GM18508 (cell line): ENCODE measurements at regions not wholly inside any gene's neighbourhood (a gene's known extent, or its start where the extent isn't known, plus 50 kb on each side); places are given as distances from the start of the nearest gene placed in this dataset.
"Not testable (repeated sequence)": the region's sequence is repeated elsewhere in the genome, so short reads cannot be mapped to it uniquely, and the experiment has no call there.

Experiments used
- ATAC-seq: cut with Tn5 transposase; IDR thresholded peaks from one replicate; pipeline ENCODE4 v1.9.1; 2021; ENCODE audit warnings: moderate number of reproducible peaks; ENCODE audit not compliant: insufficient read depth, unreplicated experiment

DNA sequence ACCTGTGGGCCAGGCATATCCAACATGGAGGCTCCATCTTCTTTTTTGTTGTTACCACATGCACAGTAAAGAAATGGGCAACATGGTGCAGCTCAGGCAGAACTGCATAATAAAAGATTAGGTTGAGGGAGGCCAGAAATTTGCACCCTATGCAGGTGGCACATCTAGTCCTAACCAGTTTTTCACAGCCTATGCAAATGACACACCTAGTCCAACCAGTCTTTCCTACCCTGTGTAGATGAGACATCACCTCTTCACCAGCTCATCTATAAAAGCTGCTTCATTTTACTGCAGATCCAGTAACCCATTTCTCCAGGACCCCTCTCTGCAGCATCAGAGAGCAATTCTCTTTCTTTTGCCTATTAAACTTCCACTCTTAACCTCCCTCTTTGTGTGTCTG is 411.0 kb upstream of the PCDH15 start:
- ATAC-seq: no peak

DNA sequence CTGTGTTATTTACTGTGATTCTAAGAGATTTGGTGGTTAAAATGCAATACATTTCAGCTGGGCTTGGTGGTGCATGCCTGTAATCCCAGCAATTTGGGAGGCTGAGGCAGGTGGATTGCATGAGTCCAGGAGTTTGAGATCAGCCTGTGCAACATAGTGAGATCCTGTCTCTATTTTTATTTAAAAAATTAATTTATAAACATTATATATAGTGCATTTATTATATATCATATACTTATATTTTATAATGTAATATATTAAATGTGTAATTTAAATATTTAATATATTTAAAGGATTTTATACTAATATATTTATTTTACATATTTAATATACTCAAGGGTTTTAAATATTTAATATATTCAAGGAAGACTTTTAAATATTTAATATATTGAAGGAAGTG is 402.8 kb upstream of the PCDH15 start:
- no peak for ATAC-seq

DNA sequence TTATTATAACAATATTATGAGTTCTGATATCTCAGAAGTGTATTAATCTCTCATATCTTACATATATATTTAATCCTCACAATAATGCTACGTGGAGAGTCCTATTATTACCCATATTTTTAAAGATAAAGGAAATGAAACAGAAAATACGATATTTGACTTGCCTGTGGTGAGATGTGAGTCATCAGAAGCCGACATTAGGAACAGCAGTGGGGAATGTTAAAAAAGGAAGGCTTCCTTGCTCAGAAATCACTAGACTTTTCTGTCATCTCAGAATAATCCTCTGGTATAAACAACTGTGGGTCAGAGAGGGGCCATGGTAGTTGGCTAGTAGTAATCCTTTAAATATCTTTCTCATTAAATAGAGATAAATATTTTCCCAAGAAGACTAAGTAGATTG is 402.3 kb upstream of the PCDH15 start:
- ATAC-seq: peak; percentile 47

DNA sequence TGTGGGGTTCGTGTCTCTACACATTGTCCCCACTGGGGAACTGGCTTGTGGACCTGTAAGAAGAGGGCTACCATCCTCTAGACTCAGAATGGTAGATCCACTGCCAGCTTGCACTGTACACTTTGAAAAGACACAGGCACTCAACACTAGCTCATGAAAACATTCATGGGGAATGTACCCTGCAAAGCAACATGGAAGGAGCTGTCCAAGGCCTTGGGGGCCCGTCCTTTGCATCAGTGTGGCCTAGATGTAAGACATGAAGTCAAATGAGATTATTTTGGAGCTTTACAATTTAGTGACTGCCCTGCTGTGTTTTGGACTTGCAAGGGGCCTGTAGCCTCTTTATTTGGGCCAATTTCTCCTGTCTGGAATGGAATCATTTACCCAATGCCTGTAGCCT is 399.0 kb upstream of the PCDH15 start:
- no peak for ATAC-seq

DNA sequence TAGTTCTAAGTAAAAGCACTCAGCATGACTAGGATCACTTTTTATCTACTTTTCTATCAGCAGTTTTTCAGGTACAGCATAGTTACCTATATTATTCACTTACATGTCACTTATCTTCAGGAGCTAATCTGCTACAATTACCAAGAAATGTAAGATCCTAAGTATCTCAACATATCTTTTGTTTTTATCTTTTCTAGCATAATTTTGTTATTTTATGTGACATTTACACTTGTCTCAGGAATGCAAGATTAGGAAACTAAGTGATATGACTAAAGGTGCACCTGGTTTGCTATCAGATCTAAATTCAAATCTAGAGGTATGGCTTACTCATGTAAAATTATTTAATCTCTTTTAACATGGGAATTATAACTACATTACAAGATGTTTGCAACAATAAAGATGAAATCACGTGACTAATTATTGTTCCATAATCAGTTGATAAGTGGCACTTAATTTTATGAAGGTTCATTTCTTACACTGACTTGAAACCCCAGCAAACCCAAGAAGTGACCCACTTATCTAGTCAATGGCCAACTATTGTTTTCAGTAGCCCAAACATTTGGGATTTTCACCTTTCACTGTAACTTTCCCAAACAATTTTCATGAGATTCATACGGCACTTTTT is 390.3 kb upstream of the PCDH15 start:
- no peak for ATAC-seq

DNA sequence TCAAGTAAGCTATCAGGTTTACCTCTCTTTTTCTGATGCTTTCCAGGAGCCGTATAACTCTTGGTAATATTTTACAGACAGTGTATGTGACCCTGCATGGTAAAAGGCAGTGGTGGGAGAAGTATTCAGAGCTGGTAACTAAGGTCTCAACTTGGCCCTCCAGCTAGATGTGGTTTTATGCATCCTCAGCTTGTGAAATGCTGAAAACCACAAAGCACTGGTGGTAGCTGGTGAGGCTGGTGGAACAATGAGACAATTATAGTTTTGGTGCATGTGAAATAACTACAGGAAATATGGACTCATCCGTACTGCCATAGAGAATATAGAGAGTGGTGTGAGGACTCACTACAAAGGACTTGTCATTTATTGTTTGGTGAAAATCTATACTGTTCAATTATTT is 383.0 kb upstream of the PCDH15 start:
- no peak for ATAC-seq

DNA sequence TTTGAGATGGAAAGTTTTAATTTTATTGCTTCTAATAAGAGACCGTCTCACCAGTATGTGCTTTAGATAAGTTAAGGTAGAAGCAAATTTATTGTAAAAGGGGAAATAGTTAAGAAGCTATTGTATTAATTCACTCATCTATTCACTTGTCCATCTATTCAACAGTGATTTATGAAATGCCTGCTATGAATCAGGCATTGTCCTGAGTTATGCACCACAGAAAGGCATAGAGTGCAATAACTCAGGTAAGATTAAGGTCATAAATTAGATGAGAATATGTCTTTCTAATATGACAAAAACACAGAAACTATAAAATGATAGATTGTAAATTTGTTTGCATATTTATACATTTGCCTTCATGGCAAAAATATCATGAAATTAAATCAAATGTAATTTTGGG is 379.3 kb upstream of the PCDH15 start:
- no peak for ATAC-seq

DNA sequence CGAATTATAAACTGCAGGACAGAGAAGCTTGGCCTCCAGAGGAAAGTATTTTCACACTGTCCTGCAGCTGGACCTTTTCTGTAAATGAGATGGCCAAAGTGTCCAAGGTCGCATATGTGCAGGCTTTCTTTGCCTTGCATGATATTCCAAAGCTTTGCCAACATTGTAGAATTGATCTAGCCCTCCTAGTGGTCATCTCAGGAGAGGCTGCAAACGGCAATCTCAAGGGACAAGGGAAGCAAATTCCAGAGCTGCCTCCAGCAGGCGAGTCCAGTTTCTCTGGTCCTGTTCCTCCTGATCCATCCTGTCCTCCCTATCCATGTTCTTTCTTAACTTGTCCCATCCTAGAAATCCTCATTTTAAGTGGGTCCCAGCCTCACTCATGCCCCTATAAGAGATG is 373.4 kb upstream of the PCDH15 start:
- ATAC-seq: no peak

DNA sequence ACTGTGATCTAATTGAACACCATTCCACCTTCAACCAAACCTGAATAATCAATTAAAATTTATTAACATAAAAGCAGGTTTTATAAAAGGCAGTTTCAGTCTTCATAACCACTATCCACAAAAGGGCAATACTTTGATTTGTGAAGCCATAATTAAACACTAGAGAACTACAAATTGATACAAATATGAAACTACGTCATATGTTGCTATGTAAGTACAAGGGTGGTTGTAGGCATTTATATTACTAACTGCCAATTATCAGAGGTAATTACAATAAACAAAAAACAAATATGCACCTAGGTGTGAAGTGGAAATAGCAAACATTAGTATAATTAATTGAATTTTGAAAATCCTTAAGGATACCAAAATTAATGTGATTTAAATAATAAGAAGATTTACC is 368.5 kb upstream of the PCDH15 start:
- ATAC-seq: no peak

DNA sequence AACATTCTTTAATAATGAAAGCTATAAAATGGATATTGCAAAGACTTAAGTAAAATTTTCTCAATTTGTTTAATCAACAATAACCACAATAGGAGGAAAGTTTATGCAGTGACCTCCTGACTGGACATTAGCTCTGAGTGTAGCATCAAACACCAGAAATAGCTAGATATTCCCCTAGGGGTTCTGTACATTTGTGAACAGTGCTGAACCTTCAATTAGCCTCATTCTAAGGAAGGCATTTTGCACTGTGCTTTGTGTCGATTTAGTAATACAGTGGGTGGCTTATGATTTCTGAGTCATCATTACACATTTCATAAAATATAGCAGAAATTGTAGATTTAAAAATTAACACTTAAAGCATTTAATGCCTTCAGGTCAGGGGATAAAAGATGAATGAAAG is 367.3 kb upstream of the PCDH15 start:
- ATAC-seq: no peak

DNA sequence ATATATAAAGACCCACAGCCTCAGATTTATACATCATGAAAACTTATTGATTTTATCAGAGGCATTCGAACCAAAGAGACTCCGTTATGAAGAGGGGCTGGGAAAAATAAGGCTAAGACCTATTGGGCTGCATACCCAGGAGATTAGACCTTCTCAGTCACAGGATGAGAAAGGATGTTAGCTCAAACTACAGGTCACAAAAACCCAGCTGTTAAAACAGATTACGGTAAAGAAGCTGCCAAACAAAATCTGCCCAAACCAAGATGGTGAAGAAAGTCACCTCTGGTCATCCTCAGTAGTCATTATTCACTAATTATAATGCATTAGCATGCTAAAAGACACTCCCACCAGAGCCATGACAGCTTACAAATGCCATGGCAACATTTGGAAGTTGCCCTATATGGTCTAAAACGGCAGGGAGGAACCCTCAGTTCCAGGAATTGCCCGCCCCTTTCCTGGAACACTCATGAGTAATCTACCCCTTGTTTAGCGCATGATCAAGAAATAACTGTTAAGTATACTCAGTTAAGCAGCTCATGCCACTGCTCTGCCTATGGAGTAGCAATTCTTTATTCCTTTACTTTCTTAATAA is 362.5 kb upstream of the PCDH15 start:
- ATAC-seq: no peak

DNA sequence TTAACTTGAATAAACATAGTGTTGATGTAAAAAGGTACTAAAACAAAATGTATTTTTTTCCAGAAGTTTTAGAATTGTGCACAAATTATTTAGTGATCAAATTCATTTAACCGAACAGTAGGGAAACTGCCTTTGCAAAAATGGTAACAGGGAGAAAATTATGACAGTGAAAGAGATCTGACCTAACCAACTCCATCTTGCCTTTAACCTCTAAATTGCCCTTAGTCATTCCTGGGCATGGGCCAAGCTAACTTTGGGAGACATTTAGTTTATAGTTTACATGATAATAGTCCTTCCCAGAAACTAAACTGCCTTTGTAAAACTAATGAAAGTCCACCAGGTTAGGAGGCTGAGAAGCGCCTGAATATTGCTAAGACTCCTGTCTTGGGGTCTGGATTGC is 361.3 kb upstream of the PCDH15 start:
- not testable (repeated sequence) for ATAC-seq

DNA sequence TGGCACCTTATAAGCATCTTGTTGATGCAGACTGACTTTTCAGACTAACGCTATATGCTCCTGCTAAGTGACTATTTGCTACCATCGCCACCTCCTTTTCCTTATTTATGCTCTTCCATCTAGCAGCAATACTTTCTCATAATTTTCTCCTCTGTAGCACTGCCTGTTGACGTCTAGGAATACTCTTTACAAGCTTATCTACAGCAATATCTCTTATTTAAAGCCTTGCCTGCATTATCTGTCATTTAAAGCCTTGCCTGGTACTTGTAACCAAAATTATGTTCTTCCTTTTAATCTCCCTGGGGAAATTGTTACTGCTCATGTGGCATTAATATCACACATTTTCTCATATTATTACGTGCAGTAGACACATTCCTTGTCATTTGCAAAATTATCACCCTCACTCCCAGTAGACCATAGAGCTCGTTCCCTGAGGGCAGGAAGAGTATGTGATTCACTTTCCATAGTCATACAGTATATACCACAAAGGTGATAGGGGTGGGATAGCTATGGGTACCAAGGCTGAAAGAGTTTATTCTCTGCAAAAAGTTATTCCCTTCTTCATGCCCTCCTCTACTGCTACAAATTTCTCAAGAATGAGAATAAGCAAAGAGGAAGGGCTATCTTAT is 359.7 kb upstream of the PCDH15 start:
- ATAC-seq: no peak

DNA sequence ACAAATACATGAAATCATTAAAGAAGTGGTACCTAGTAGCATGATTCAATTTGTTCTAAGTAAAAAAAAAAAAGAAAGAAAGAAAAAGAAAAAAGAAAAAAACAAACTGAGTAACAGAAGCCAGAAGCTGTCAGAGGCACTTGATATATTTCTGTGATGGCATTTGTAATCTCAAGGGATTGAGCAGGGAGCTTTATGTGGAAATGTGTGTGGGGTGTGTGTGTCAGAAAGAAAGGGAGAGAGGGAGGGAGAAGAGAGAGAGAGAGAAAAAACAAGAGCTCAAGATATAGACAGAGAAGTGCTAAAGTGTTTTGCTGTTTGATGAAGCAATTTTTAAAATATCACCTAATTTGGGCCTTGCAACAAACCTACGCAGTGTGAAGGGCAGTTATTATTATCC is 357.6 kb upstream of the PCDH15 start:
- ATAC-seq: no peak

DNA sequence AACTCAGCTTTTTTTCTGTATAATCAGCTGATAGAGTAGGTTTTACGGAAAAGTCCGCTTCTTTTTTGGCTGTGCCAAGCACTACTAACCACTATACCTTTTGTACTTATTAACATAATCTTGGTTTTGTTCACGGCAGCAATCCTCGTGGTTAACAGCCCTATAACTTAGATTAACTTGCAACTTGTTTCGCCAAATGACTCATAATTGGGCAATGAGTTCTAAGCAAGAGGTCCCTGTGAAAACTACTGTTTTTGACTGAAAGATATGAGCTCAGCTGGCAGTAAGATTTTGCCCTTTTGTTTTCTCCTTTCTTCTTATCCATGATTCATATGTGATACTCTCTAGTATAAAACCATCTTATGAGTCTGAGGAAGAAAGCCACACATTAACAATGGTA is 345.0 kb upstream of the PCDH15 start:
- ATAC-seq: no peak

DNA sequence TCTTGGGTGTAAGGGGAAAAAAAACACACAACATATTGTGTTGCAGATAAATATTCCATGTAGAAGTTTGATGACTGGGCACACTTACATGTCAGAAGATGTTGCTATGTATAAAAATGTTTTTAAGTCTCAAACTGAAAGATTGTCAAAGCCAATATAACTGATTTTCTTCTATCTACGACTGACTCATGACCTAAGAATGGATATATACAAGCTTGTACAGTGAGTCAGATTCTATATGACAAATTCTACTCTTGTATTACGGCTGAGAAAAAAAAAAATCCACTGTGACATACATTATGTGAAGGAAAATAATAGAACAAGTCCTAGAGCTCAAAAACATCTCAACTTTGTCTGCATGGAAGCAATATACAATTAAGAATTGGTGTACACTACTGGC is 343.0 kb upstream of the PCDH15 start:
- ATAC-seq: no peak

DNA sequence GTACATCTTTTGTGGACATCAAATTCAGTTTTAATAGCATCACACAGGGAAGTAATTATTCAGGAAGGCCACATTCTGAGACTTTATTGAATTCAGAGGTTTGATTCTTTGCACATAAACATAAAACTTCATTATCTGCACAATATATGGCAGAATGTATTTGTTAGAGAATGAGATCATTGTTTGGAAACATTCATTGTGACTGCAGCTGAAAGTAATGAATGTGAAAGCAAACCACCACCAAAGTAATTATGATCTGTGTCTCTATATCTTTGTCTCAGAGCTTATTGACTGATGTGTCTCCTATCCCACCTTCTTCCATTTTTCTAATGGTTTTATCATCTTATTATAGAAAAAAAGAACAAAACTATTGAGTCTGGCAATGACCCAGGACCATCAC is 340.9 kb upstream of the PCDH15 start:
- no peak for ATAC-seq

DNA sequence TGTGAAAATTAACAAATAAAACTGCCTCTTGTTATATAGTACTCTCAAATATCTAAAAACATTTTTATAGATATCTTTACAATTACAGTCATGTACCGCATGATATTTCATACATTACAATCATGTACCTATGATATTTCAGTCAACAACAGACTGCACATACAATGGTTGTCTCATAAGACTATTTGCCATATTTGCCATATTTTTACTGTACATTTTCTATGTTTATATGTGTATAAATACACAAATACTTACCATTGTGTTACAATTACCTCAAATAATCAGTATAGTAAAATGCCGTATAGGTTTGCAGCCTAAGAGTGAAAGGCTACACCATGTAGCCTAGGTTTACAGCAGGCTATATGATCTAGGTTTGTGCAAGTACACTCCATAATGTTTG is 336.0 kb upstream of the PCDH15 start:
- ATAC-seq: no peak

DNA sequence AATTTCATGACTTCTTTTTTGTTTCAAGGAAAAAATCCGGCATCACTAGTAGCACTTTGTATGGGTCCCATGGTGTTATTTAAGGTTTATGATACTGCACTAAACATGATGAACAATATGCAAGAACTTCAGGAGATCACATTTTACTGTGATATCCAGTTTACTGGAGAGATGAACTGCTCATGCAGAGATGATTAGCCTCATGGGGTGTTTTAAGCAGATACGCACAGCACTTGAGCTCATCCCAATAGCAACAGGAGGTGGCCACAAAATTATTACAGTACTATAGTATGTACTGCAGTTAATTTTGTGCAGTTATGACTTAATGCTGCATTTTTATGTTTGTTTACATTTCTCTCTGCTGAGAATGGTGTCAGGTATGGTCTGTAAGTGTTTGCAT is 303.7 kb upstream of the PCDH15 start:
- ATAC-seq: no peak

DNA sequence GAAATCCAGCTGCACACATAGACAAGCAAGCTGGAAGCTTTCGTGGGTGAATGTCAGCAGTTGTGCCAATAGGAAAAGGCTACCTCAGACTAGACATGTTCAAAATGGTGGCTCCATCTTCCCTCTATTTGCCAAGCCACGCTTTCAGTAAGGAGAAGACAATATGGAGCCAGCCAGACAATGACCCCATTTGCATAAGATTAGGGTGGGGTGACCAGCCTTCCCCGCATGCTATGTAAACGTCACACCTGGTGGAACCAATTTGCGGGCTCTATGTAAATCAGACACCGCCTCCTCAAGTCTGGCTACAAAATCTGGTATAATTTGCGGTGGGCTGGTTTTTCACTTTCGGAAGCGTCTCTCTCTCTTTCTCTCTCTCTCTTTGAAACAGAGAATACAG is 297.4 kb upstream of the PCDH15 start:
- no peak for ATAC-seq

DNA sequence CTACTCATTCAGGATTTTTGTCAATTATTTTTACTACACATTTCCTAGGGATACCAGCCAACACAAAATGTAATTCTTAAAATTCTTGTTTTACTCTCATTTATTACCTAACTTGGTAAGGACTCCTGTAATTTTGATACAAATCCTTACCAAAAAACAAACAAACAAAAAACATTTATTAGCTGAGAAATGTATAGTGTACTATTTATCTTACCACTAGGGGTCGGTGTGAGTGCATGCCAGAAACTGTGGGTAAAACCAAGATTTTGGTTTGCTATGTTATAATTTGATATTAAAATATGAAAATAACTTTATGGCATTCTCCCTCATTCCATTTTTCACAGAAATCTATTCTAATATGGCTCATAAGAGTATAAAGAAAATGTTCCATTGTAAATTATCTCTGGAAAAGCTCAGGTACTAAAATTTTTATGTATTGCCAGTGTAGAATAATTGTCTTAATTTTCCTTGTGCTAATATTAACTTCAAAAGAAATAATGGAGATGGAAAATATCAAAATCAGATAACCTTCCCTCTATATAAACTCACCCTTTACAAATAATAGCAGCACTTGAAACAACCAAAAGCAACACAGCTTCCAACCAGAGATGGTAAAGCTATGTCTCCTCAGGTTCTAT is 290.8 kb upstream of the PCDH15 start:
- no peak for ATAC-seq

DNA sequence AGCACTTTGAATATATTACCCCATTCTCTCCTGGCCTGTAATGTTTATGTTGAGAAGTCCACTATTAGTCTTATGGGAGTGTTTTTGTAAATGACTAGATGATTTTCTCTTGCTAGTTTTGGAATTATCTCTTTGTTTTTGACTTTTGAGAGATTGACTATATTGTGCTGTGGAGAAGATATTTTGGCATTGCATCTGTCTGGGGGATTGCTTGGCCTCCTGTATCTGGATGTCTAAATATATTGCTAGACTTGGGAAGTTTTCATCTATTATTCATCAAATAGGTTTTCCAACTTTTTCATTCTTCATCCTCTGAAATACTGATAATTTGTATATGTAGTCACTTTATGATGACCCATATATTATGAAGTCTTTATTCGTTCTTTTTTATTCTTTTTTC is 277.1 kb upstream of the PCDH15 start:
- no peak for ATAC-seq
